ENCODE measurements at regions not wholly inside any gene's neighbourhood (a gene's known extent, or its start where the extent isn't known, plus 50 kb on each side); places are given as distances from the start of the nearest gene placed in this dataset.
A peak's percentile ranks its signal among the peaks of the same experiment; 100 is the strongest.
"Not testable (repeated sequence)": the region's sequence is repeated elsewhere in the genome, so short reads cannot be mapped to it uniquely, and the experiment has no call there.

GRCh38 chr2:87457129-87457499 is 290.8 kb upstream of the PLGLB2 start:
- H3K27me3 ChIP-seq (ENCODE audit: insufficient read depth, low read length, poor library complexity, severe bottlenecking); H3K9me3 Mint-ChIP-seq; DNase-seq; H3K27me3 Mint-ChIP-seq; H3K36me3 Mint-ChIP-seq; H3K27ac ChIP-seq (ENCODE audit: low read depth, low read length); POLR2A ChIA-PET; H3K36me3 ChIP-seq (ENCODE audit: insufficient read depth, low read length); H3K4me1 ChIP-seq (ENCODE audit: insufficient read depth, low read length); H3K27ac Mint-ChIP-seq; H3K9me3 ChIP-seq (ENCODE audit: low read length); H3K4me3 Mint-ChIP-seq; CTCF ChIA-PET; H3K4me3 ChIP-seq (ENCODE audit: low read length): not testable (repeated sequence)
- peaks cover 19 to 30% (median 22%) of the 10 kb centered on the region in 3 donors for H3K4me1 Mint-ChIP-seq

DNA sequence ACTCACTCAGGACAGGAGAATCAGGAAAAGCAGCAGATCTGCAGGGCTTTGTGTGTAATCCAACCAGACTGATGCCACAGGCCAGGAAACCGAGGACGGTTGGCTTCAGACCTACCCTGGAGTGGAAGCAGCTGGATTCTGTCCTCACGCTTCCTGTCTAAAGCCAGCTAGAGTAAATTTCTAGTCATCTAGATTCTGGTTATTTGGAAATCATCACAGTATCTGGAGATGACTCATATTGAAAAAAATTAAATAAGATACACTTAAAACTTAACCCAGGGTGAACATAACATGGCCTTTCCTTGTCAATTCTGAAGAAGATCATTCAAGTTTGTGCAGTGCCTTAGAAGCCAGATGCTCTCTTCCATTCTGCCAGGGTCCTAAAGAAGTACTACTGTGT is 288.9 kb upstream of the PLGLB2 start:
- Mint-ChIP-seq H3K4me1 (peaks cover 16 to 18% (median 18%) of the 10 kb centered on the region in 3 donors), H3K27ac (peak overlapping the region in 5 of 8 donors; percentile 88 to 96 (median 93)), H3K4me3 (peak overlapping the region; percentile 54 to 96 (median 86))
- H3K36me3 ChIP-seq (ENCODE audit: insufficient read depth, low read length); H3K36me3 Mint-ChIP-seq; H3K9me3 Mint-ChIP-seq; H3K27me3 ChIP-seq (ENCODE audit: insufficient read depth, low read length, poor library complexity, severe bottlenecking); H3K4me1 ChIP-seq (ENCODE audit: insufficient read depth, low read length); DNase-seq; H3K27me3 Mint-ChIP-seq; POLR2A ChIA-PET; CTCF ChIA-PET; H3K4me3 ChIP-seq (ENCODE audit: low read length); H3K27ac ChIP-seq (ENCODE audit: low read depth, low read length); H3K9me3 ChIP-seq (ENCODE audit: low read length): not testable (repeated sequence)

DNA sequence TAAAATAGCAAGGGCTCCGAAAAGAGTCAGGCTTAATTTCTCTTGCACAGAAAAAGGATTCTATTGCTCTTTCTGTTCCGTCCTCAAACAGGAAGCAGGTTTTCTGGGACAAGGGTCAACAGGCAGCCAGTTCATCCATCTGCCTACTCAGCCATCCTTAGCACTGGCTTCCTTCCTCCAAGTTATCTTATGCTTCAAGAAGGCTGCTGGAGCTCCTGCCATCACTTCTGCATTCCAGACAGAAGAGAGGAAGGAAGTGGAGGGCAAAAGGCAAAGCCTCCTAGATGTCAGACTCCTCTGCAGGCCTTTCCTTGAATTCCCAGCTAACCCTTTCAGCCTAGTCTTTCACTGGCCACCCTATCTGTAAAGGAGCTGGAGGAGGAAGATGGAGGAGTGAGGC is 287.8 kb upstream of the PLGLB2 start:
- H3K4me3 ChIP-seq (ENCODE audit: low read length); H3K27ac Mint-ChIP-seq; H3K27ac ChIP-seq (ENCODE audit: low read depth, low read length); POLR2A ChIA-PET; H3K4me1 ChIP-seq (ENCODE audit: insufficient read depth, low read length); H3K27me3 ChIP-seq (ENCODE audit: insufficient read depth, low read length, poor library complexity, severe bottlenecking); DNase-seq; H3K27me3 Mint-ChIP-seq; H3K4me3 Mint-ChIP-seq; H3K36me3 ChIP-seq (ENCODE audit: insufficient read depth, low read length); H3K9me3 Mint-ChIP-seq; H3K9me3 ChIP-seq (ENCODE audit: low read length); CTCF ChIA-PET; H3K36me3 Mint-ChIP-seq: not testable (repeated sequence)
- H3K4me1 Mint-ChIP-seq: peaks cover 21 to 22% (median 21%) of the 10 kb centered on the region in 3 donors

DNA sequence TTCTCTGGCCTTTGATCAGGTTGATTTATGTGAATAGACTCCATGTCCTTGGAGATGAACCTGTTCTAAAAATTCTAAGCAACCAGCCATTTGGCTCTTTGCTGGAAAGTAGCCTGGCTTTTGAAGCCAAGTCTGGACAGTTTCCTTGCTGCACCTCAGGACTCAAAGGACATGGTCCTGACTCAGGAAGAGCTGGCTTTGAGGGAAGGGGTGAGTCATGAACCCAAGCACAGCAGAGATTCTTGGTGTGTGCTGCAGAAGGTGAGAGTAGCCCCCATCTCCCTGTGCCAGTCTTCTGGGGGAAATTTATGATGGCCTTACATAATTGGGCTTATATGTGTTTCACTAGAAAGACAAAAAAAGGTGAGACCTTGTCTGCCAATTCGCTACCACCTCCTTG is 287.2 kb upstream of the PLGLB2 start:
- POLR2A ChIA-PET; H3K27ac Mint-ChIP-seq; H3K36me3 ChIP-seq (ENCODE audit: insufficient read depth, low read length); H3K4me3 ChIP-seq (ENCODE audit: low read length); DNase-seq; CTCF ChIA-PET; H3K36me3 Mint-ChIP-seq; H3K9me3 Mint-ChIP-seq; H3K27me3 ChIP-seq (ENCODE audit: insufficient read depth, low read length, poor library complexity, severe bottlenecking); H3K9me3 ChIP-seq (ENCODE audit: low read length); H3K27me3 Mint-ChIP-seq; H3K4me1 ChIP-seq (ENCODE audit: insufficient read depth, low read length); H3K27ac ChIP-seq (ENCODE audit: low read depth, low read length); H3K4me3 Mint-ChIP-seq: not testable (repeated sequence)
- H3K4me1 Mint-ChIP-seq: peaks cover 26% of the 10 kb centered on the region in 3 donors

DNA sequence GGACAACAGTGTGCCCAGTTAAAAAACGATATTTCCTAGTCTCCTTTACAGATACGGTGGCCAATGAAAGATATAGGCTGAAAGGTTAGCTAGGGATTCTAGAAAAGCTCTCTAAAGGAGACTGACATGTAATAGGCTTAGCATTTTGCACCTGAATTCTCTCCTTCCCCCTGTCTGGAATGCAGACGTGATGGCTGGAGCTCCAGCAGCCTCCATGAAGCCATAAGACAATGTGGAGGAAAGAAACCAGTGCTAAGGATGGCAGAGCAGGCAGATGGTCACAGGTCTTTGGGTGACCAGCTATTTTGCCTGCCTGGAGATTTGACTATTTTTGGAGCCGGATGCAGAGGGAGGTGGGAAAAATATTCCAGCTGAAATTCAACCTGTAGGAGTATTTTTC is 286.2 kb upstream of the PLGLB2 start:
- Mint-ChIP-seq H3K4me3 (peak overlapping the region in 1 of 7 donors; percentile 32), H3K4me1 (peaks cover 30 to 34% (median 32%) of the 10 kb centered on the region in 3 donors), H3K27ac (peak overlapping the region in 4 of 8 donors; percentile 55 to 77 (median 66))
- H3K27me3 Mint-ChIP-seq; H3K4me1 ChIP-seq (ENCODE audit: insufficient read depth, low read length); H3K9me3 Mint-ChIP-seq; H3K27ac ChIP-seq (ENCODE audit: low read depth, low read length); H3K9me3 ChIP-seq (ENCODE audit: low read length); CTCF ChIA-PET; DNase-seq; H3K36me3 Mint-ChIP-seq; H3K27me3 ChIP-seq (ENCODE audit: insufficient read depth, low read length, poor library complexity, severe bottlenecking); POLR2A ChIA-PET; H3K36me3 ChIP-seq (ENCODE audit: insufficient read depth, low read length); H3K4me3 ChIP-seq (ENCODE audit: low read length): not testable (repeated sequence)

DNA sequence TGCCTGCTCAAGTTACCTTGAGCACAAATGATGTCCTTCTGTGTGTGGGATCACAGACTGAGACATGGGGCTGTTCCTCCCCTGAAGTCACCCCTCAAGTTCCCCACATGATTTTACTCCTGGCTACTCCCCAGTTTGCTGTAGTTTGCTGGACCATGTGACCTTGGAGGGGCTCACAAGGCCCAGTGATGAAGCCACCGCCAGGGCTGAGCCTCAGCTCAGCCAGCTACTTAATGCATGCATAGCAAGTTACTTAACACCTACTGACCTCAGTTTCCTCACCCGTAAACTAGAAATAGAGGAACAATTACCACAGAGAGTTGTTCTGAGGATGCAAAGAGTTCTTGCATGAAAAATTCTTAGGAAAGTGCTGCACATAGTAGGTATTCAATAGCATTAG is 283.7 kb upstream of the PLGLB2 start:
- Mint-ChIP-seq H3K27ac (peak overlapping the region; percentile 68 to 97 (median 92)), H3K4me1 (peaks cover 27 to 31% (median 31%) of the 10 kb centered on the region in 3 donors), H3K4me3 (peak overlapping the region; percentile 14 to 80 (median 73))
- CTCF ChIA-PET; H3K36me3 ChIP-seq (ENCODE audit: insufficient read depth, low read length); H3K4me3 ChIP-seq (ENCODE audit: low read length); H3K36me3 Mint-ChIP-seq; H3K27ac ChIP-seq (ENCODE audit: low read depth, low read length); H3K9me3 ChIP-seq (ENCODE audit: low read length); H3K27me3 ChIP-seq (ENCODE audit: insufficient read depth, low read length, poor library complexity, severe bottlenecking); H3K9me3 Mint-ChIP-seq; H3K27me3 Mint-ChIP-seq; H3K4me1 ChIP-seq (ENCODE audit: insufficient read depth, low read length): not testable (repeated sequence)
- DNase-seq: peak in 1 of 5 donors; percentile 62
- POLR2A ChIA-PET: interaction anchor here (0.6 kb wide), 1 partner anchor 706 kb away, joined by 3 read pairs; the partner anchor contains the start of gene THNSL2

- H3K27ac ChIP-seq (ENCODE audit: low read depth, low read length); H3K9me3 Mint-ChIP-seq; POLR2A ChIA-PET; H3K36me3 ChIP-seq (ENCODE audit: insufficient read depth, low read length); H3K9me3 ChIP-seq (ENCODE audit: low read length); H3K27me3 Mint-ChIP-seq; H3K4me3 ChIP-seq (ENCODE audit: low read length); CTCF ChIA-PET; H3K36me3 Mint-ChIP-seq; H3K4me1 ChIP-seq (ENCODE audit: insufficient read depth, low read length); DNase-seq; H3K27me3 ChIP-seq (ENCODE audit: insufficient read depth, low read length, poor library complexity, severe bottlenecking): not testable (repeated sequence)
- Mint-ChIP-seq H3K4me3 (peak overlapping the region in 1 of 7 donors; percentile 53), H3K4me1 (peaks cover 31 to 45% (median 42%) of the 10 kb centered on the region in 3 donors), H3K27ac (peak overlapping the region in 6 of 8 donors; percentile 46 to 95 (median 79))
Measured at GRCh38 chr2:87465730-87466129, 282.2 kb upstream of the PLGLB2 start.

GRCh38 chr2:87466591-87467120 is 281.2 kb upstream of the PLGLB2 start:
- peak overlapping the region in 7 of 8 donors; percentile 72 to 96 (median 85) for H3K27ac Mint-ChIP-seq
- CTCF ChIA-PET, POLR2A ChIA-PET: not testable (repeated sequence)

GRCh38 chr2:87468429-87468981 is 279.4 kb upstream of the PLGLB2 start:
- Mint-ChIP-seq H3K27ac (peak overlapping the region in 1 of 8 donors; percentile 29), H3K4me1 (peaks cover 32 to 47% (median 46%) of the 10 kb centered on the region in 3 donors)
- POLR2A ChIA-PET; DNase-seq; H3K9me3 ChIP-seq (ENCODE audit: low read length); H3K27me3 Mint-ChIP-seq; H3K4me1 ChIP-seq (ENCODE audit: insufficient read depth, low read length); H3K4me3 Mint-ChIP-seq; H3K36me3 Mint-ChIP-seq; H3K9me3 Mint-ChIP-seq; CTCF ChIA-PET; H3K4me3 ChIP-seq (ENCODE audit: low read length); H3K27ac ChIP-seq (ENCODE audit: low read depth, low read length); H3K36me3 ChIP-seq (ENCODE audit: insufficient read depth, low read length); H3K27me3 ChIP-seq (ENCODE audit: insufficient read depth, low read length, poor library complexity, severe bottlenecking): not testable (repeated sequence)

More at GRCh38 chr2:87466591-87467120, 281.2 kb upstream of the PLGLB2 start:
- not testable (repeated sequence) for H3K36me3 Mint-ChIP-seq; H3K27me3 ChIP-seq (ENCODE audit: insufficient read depth, low read length, poor library complexity, severe bottlenecking); H3K4me3 ChIP-seq (ENCODE audit: low read length); H3K9me3 ChIP-seq (ENCODE audit: low read length); H3K36me3 ChIP-seq (ENCODE audit: insufficient read depth, low read length); H3K4me1 ChIP-seq (ENCODE audit: insufficient read depth, low read length); H3K9me3 Mint-ChIP-seq; H3K27ac ChIP-seq (ENCODE audit: low read depth, low read length); H3K27me3 Mint-ChIP-seq
- peak; percentile 16 to 86 (median 59) for DNase-seq
- Mint-ChIP-seq H3K4me3 (peak overlapping the region in 3 of 7 donors; percentile 23 to 73 (median 56)), H3K4me1 (peaks cover 33 to 47% (median 45%) of the 10 kb centered on the region in 3 donors)
